OCI-LY7 (cell line): ENCODE measurements at regions not wholly inside any gene's neighbourhood (a gene's known extent, or its start where the extent isn't known, plus 50 kb on each side); places are given as distances from the start of the nearest gene placed in this dataset.

Experiments
- BruUV-seq: library from RNA; stranded (reverse); fragments of 400-500 nt; replicated peaks from 2 replicates; lab custom pipeline; 2021; lab: Mats Ljungman, UMichigan
- CTCF ChIA-PET: fragments of 300-600 bp; sonication (Branson Sonifier 250); formaldehyde crosslinking; loops from one replicate; lab custom pipeline; 2022; ENCODE audit warnings: antibody characterized with exemption; ENCODE audit not compliant: unreplicated experiment; lab: Charles Lee
- POLR2A ChIA-PET: fragments of 300-600 bp; sonication (Branson Sonifier 250); formaldehyde crosslinking; loops from one replicate; lab custom pipeline; 2022; ENCODE audit warnings: antibody characterized with exemption; lab: Charles Lee
- DNase-seq: peaks from one replicate; pipeline ENCODE4 v3.0.0-alpha.2; 2015; ENCODE audit warnings: low spot score
- H2AFZ ChIP-seq: fragments of 200-600 bp; sonication (generic), shearing (Covaris generic); 2 replicates; pipeline ENCODE4 v1.6.1; 2014; ENCODE audit warnings: mild to moderate bottlenecking, antibody characterized with exemption, low read length, moderate library complexity
- H3K27ac ChIP-seq: fragments of 200-600 bp; sonication (generic); 2 replicates; pipeline ENCODE4 v1.5.1; 2014; ENCODE audit warnings: mixed run types, low read depth, mild to moderate bottlenecking, moderate library complexity, low read length, inconsistent platforms; ENCODE audit not compliant: poor library complexity, severe bottlenecking
- H3K36me3 ChIP-seq: fragments of 200-600 bp; sonication (generic); 2 replicates; pipeline ENCODE4 v1.6.1; 2014; ENCODE audit warnings: mild to moderate bottlenecking, antibody characterized with exemption, low read length, moderate library complexity, mixed read lengths; ENCODE audit not compliant: insufficient read depth
- H3K4me1 ChIP-seq: fragments of 200-600 bp; sonication (generic); 2 replicates; pipeline ENCODE4 v1.5.1; 2014; ENCODE audit warnings: mild to moderate bottlenecking, low read length; ENCODE audit not compliant: insufficient read depth, poor library complexity, severe bottlenecking
- H3K4me2 ChIP-seq: fragments of 200-600 bp; sonication (generic); 2 replicates; pipeline ENCODE4 v1.6.1; 2014; ENCODE audit warnings: mild to moderate bottlenecking, low read length
- H3K4me3 ChIP-seq: fragments of 200-600 bp; sonication (generic); 2 replicates; pipeline ENCODE4 v1.5.1; 2014; ENCODE audit warnings: mild to moderate bottlenecking, low read depth, low read length; ENCODE audit not compliant: poor library complexity, severe bottlenecking
- H3K79me2 ChIP-seq: fragments of 200-600 bp; sonication (generic); 2 replicates; pipeline ENCODE4 v1.6.1; 2016; ENCODE audit warnings: low read depth, mild to moderate bottlenecking, low read length, moderate library complexity, mixed read lengths; ENCODE audit not compliant: insufficient read depth
- H3K9me2 ChIP-seq: fragments of 200-600 bp; sonication (generic); 2 replicates; pipeline ENCODE4 v1.6.1; 2016; ENCODE audit warnings: mild to moderate bottlenecking, low read length, mixed read lengths; ENCODE audit not compliant: insufficient read depth
- H3K9me3 ChIP-seq: fragments of 200-600 bp; sonication (generic); 2 replicates; pipeline ENCODE4 v1.6.1; 2014; ENCODE audit warnings: mild to moderate bottlenecking, mixed run types, low read length, mixed read lengths
- H4K20me1 ChIP-seq: fragments of 200-600 bp; sonication (generic); 2 replicates; pipeline ENCODE4 v1.6.1; 2014; ENCODE audit warnings: mild to moderate bottlenecking, antibody characterized with exemption, low read length, moderate library complexity, mixed read lengths; ENCODE audit not compliant: insufficient read depth
- CTCF ChIP-seq: fragments of 200-600 bp; sonication (generic); conservative IDR thresholded peaks from 2 replicates; pipeline ENCODE4 v1.5.1; 2014; ENCODE audit warnings: mild to moderate bottlenecking, antibody characterized with exemption, low read length, moderate library complexity, mixed read lengths
- EZH2phosphoT487 ChIP-seq: fragments of 200-600 bp; sonication (generic); IDR thresholded peaks from 2 replicates; pipeline ENCODE4 v1.6.1; 2018; ENCODE audit warnings: low read depth, borderline replicate concordance, mild to moderate bottlenecking, mixed run types, antibody characterized with exemption, low read length, moderate library complexity, mixed read lengths
- intact Hi-C: fragments of 100-400 bp; cut with micrococcal nuclease; formaldehyde crosslinking; loops from one replicate; pipeline ENCODE4 v1.10.0; 2022; ENCODE audit not compliant: unreplicated experiment

- BruUV-seq, result no TSS peak
- no peak overlapping the region for H3K4me3 ChIP-seq
- ChIA-PET CTCF (no interaction called here), POLR2A (interaction anchor here (1.3 kb wide), 1 partner anchor 12 kb away, joined by 3 read pairs; no protein-coding TSS in a partner anchor)
- no peaks in the 10 kb centered on the region for H3K4me1 ChIP-seq
- H4K20me1 ChIP-seq, result no peaks in the 10 kb centered on the region
- H3K79me2 ChIP-seq, result no peaks in the 10 kb centered on the region
- DNase-seq, result no peak
- H3K9me2 ChIP-seq, result no peaks in the 10 kb centered on the region
- no peaks in the 10 kb centered on the region for H3K36me3 ChIP-seq
- no peak overlapping the region for H3K4me2 ChIP-seq
- TF ChIP-seq EZH2phosphoT487 (no peak), CTCF (no peak)
- no peaks in the 10 kb centered on the region for H3K9me3 ChIP-seq
- intact Hi-C loops, result no loop called here
- H3K27ac ChIP-seq, result no peak overlapping the region
- H2AFZ ChIP-seq, result no peak overlapping the region
These were observed 609.0 kb upstream of the STXBP6 start for GRCh38 chr14:25658988-25659387.

- Histone ChIP-seq H3K9me3 (no peaks in the 10 kb centered on the region), H3K4me3 (no peak overlapping the region), H3K9me2 (no peaks in the 10 kb centered on the region), H2AFZ (no peak overlapping the region), H3K4me2 (no peak overlapping the region), H3K27ac (no peak overlapping the region), H4K20me1 (no peaks in the 10 kb centered on the region), H3K4me1 (no peaks in the 10 kb centered on the region), H3K79me2 (no peaks in the 10 kb centered on the region), H3K36me3 (no peaks in the 10 kb centered on the region)
- no TSS peak for BruUV-seq
- no peak for TF ChIP-seq EZH2phosphoT487
- no peak for TF ChIP-seq CTCF
- ChIA-PET CTCF (no interaction called here), POLR2A (interaction anchor here (0.6 kb wide), 1 partner anchor 48 kb away, joined by 3 read pairs; no protein-coding TSS in a partner anchor)
- intact Hi-C loops, result no loop called here
- no peak for DNase-seq
These were observed 580.5 kb upstream of the STXBP6 start for GRCh38 chr14:25630447-25630846.

GRCh38 chr14:25628978-25629377, 579.0 kb upstream of the STXBP6 start:
- H3K4me2 ChIP-seq, result no peak overlapping the region
- H3K9me3 ChIP-seq, result no peaks in the 10 kb centered on the region
- H3K27ac ChIP-seq, result no peak overlapping the region
- H2AFZ ChIP-seq, result no peak overlapping the region
- no TSS peak for BruUV-seq
- POLR2A ChIA-PET, result no interaction called here
- H3K9me2 ChIP-seq, result no peaks in the 10 kb centered on the region
- DNase-seq, result no peak
- no peaks in the 10 kb centered on the region for H3K4me1 ChIP-seq
- intact Hi-C loops, result no loop called here
- H3K4me3 ChIP-seq, result no peak overlapping the region
- H3K36me3 ChIP-seq, result no peaks in the 10 kb centered on the region
- H3K79me2 ChIP-seq, result no peaks in the 10 kb centered on the region
- CTCF ChIA-PET, result no interaction called here
- no peaks in the 10 kb centered on the region for H4K20me1 ChIP-seq
- no peak for TF ChIP-seq EZH2phosphoT487
- no peak for TF ChIP-seq CTCF
